Activated naive CD4-positive, alpha-beta T cell treated with anti-CD3 and anti-CD28 coated beads, Interleukin-2, amount 50 U/mL, for 72 hours (primary cell): ENCODE measurements at regions not wholly inside any gene's neighbourhood (a gene's known extent, or its start where the extent isn't known, plus 50 kb on each side); places are given as distances from the start of the nearest gene placed in this dataset.
A peak's percentile ranks its signal among the peaks of the same experiment; 100 is the strongest.

Experiments
- ATAC-seq, 2 donors: fragments of 150-1000 bp; cut with Tn5 transposase; 2 replicates each; pipeline ENCODE4 v1.10.0; 2021; ENCODE audit warnings: mild to moderate bottlenecking in 2 of 2, moderate library complexity in 2 of 2
- DNase-seq, 2 donors: peaks; one replicate each; pipeline ENCODE4 v3.0.0; 2021 to 2022; ENCODE audit warnings: low spot score in 2 of 2
- H3K27ac Mint-ChIP-seq, 2 donors: one replicate each; pipeline ENCODE4 v1.8.0; 2022; ENCODE audit warnings: mild to moderate bottlenecking in 2 of 2, mixed read lengths in 2 of 2
- H3K36me3 Mint-ChIP-seq, 2 donors: one replicate each; pipeline ENCODE4 v1.8.0; 2022; ENCODE audit warnings: mixed read lengths in 2 of 2
- H3K9me3 Mint-ChIP-seq, 2 donors: one replicate each; pipeline ENCODE4 v1.8.0; 2022; ENCODE audit warnings: mixed read lengths in 2 of 2

DNA sequence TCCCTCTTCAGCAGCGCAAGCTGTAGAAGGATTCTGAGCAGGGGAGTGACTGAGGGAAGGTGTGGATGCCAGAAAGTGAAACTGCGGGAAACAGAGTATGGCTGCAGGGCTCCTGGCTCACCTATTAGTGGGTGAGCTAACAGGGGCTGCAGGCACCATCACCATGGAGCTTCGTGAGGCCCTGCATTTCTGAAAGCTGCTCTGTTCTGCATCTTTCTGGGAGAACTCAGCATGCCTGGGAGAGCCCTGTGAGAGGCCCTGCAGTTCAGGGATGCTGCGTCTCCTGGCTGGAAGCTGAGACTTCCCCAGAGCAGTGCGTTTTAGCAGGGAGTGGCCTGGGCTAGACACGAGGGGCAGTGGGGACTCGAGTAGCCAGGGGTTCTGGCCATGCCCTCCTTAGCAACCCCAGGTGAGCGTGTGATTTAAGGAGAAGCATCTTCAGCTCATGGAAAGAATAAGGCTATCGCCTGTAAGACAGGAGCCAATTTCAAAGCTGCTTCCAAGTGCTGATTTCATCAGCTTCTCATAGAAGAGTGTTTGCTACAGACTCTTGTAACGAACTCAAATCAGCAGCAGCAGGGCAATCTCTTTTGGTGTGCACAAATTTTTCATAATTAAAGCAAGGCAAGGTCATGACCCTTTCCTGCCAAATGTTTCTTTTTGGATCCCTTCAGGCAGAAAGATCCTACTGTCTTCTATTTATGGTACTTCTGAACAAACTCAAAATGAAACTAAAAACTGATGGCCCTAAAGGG, 293.6 kb upstream of the ZNF32 start:
- no peaks in the 10 kb centered on the region for H3K36me3 Mint-ChIP-seq
- H3K27ac Mint-ChIP-seq: no peak overlapping the region
- peaks cover 0 to 3% of the 10 kb centered on the region in 2 donors for H3K9me3 Mint-ChIP-seq
- DNase-seq (no peak), ATAC-seq (no peak)

- ATAC-seq (no peak), DNase-seq (no peak)
- H3K9me3 Mint-ChIP-seq: peaks cover 0 to 3% of the 10 kb centered on the region in 2 donors
- H3K27ac Mint-ChIP-seq: no peak overlapping the region
- H3K36me3 Mint-ChIP-seq: no peaks in the 10 kb centered on the region
These were observed 292.5 kb upstream of the ZNF32 start for GRCh38 chr10:43940898-43941837.

DNA sequence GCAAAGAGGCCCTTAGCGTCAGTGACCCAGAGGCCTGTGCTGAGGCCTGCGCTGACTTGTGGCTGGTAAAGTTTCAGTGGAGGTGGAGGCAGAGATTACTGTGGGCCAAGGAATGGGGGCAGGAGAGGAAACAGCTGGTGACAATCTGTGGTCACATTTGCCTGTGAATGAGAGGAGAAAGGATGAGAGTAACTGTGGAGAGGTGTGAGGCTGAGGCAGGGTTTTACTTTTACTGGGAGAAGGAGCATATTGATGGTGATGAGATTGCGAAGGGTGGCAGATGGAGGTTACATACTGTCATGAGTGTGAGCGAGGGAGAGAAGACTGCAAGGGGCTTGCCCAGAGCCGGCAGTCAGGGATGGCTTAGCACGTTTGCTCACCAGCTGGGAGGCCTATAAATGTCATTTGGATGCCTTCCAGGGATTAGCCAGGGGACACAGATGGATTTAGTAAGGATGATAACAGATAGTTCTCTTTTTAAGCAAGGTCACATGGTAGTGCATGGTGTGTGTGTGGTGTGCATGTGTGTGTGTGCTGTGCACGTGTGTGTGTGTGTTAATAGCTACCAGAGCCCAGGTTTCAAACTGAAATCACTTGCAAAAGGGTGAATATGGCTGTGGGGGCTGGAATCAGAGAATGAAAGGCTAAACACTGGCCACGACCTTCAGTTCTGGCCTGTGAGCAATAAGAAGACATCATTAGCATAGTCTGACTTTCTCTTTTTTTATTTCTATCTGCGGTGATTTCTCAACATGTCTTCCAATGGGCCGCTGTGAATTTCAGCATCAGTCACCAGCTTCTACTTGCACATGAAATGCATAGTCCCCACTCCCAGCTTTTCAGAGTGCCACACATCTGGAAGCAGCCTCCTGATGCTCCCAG, 291.5 kb upstream of the ZNF32 start:
- Mint-ChIP-seq H3K36me3 (no peaks in the 10 kb centered on the region), H3K27ac (no peak overlapping the region), H3K9me3 (peaks cover 0 to 3% of the 10 kb centered on the region in 2 donors)
- no peak for ATAC-seq
- no peak for DNase-seq

DNA sequence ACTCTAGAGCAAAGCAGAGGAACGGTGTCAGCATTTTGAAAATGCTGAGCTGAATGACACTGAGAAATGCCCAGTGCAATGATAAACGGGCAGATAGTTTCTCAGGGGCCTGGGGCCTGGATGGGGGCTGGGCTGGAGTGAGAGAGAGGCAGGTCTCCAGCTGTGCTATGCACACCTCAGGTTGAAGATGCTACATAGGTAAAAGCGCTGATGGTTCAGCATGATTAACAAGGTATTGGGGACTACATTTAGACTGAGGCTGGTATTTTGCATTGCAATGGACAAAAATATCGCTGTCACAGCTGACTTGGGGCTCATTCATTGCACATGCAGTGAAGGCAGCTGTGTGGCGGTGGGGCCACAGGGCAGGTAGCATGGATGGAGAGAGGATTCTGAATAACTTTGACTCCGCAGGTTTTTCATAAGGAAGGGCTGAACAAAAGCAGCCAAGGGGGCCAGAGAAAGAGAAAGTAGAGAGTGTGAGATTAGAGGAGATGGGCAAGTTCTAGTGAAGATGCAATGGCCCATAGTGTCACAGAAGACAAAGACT, 290.8 kb upstream of the ZNF32 start:
- Mint-ChIP-seq H3K36me3 (no peaks in the 10 kb centered on the region), H3K9me3 (peaks cover 0 to 3% of the 10 kb centered on the region in 2 donors), H3K27ac (no peak overlapping the region)
- no peak for ATAC-seq
- no peak for DNase-seq

DNA sequence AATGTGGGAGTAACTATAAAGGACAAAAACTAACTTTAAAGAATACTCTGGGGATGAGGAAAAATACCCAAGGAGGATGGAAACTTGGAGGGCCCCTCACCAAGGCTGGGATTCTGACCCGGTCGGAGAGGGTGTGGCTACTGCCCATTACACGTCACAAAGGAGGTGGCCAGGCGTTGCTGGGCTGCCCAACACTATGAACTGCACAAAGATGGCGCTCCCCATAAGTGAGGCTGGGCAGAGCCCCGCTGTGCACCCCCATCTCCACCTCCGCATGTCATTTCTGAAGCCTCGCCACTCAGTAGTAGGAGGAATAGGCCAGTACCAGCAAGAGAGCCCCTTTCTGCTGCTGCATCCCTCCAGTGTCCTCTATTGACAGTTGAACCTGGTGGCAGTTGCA, 290.1 kb upstream of the ZNF32 start:
- no peak overlapping the region for H3K27ac Mint-ChIP-seq
- peaks cover 0 to 3% of the 10 kb centered on the region in 2 donors for H3K9me3 Mint-ChIP-seq
- no peak for ATAC-seq
- H3K36me3 Mint-ChIP-seq: no peaks in the 10 kb centered on the region
- no peak for DNase-seq

- Mint-ChIP-seq H3K36me3 (no peaks in the 10 kb centered on the region), H3K27ac (no peak overlapping the region), H3K9me3 (peaks cover 0 to 3% of the 10 kb centered on the region in 2 donors)
- ATAC-seq (no peak), DNase-seq (no peak)
These were observed 282.7 kb upstream of the ZNF32 start for GRCh38 chr10:43931308-43931930.

DNA sequence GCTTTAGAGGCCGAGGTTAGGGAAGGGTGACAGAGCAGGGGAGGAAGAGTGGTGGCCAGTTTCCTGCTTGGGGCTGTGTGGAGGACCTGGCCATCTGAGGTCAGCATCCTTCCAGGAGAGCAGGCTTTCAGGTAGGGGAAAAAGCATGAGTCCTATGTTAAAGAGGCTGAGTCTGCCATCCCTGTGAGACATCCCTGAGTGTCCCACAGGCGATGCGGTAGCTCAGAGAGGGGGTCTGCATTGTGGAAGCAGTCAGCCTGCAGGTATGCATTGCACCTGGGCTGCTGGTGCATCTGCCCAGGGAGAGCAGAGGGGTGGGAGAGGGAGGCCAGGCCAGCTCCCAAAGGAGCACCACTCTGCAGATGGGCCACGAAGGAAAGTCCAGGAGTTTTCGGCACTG, 282.1 kb upstream of the ZNF32 start:
- no peak overlapping the region for H3K27ac Mint-ChIP-seq
- H3K36me3 Mint-ChIP-seq: no peaks in the 10 kb centered on the region
- ATAC-seq: no peak
- no peak for DNase-seq
- H3K9me3 Mint-ChIP-seq: peaks cover 0 to 3% of the 10 kb centered on the region in 2 donors

- Mint-ChIP-seq H3K27ac (peak overlapping the region in 1 of 2 donors; percentile 39), H3K36me3 (no peaks in the 10 kb centered on the region), H3K9me3 (peaks cover 0 to 3% of the 10 kb centered on the region in 2 donors)
- DNase-seq: no peak
- no peak for ATAC-seq
These were observed 281.6 kb upstream of the ZNF32 start for GRCh38 chr10:43930243-43930642.

DNA sequence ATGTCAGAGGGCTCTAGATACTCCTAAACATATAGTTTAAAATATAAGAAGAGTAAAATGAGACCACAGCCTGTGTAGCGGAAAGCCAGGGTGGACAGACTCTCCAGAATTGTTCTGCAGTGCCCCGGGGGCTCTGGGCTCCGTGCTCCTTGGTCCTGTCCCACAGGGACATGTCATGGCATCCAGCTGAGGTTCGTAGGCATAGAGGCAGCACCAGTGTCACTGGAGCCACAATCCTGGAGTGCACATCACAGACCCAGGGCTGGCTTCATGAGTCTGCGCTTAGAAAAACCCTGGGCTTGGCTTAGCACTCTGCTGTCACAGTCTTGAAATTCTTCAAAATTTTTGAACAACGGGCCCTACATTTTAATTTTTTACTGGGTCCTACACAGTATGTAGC, 280.4 kb upstream of the ZNF32 start:
- H3K27ac Mint-ChIP-seq: no peak overlapping the region
- ATAC-seq: no peak
- no peaks in the 10 kb centered on the region for H3K36me3 Mint-ChIP-seq
- H3K9me3 Mint-ChIP-seq: peaks cover 0 to 3% of the 10 kb centered on the region in 2 donors
- no peak for DNase-seq

DNA sequence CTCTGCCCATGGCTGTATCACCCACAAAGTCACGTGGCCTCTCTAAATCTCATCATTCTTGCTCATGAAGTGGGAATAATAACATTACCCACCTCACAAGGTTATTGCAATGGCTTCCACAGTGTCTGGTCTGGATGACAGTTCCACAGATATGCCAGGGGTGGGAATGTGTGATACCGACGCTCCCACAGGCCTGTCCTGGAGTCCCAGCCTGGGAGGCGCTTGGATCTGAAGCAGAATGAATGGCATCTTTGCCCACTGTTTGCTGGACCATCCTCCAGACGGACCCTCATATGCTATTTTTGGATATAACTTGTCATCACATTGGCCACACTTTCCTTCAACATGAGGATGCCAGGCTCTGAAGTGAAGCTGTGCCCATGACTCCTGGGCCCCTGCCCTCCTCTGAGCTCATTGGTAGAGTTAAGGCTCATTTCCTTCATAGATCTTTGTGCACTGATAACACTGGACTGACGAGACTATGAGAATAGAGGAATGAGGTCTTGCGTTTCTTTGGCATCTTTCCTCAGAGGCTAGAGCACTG, 279.8 kb upstream of the ZNF32 start:
- Mint-ChIP-seq H3K27ac (no peak overlapping the region), H3K9me3 (peaks cover 0 to 3% of the 10 kb centered on the region in 2 donors), H3K36me3 (no peaks in the 10 kb centered on the region)
- ATAC-seq (no peak), DNase-seq (no peak)

DNA sequence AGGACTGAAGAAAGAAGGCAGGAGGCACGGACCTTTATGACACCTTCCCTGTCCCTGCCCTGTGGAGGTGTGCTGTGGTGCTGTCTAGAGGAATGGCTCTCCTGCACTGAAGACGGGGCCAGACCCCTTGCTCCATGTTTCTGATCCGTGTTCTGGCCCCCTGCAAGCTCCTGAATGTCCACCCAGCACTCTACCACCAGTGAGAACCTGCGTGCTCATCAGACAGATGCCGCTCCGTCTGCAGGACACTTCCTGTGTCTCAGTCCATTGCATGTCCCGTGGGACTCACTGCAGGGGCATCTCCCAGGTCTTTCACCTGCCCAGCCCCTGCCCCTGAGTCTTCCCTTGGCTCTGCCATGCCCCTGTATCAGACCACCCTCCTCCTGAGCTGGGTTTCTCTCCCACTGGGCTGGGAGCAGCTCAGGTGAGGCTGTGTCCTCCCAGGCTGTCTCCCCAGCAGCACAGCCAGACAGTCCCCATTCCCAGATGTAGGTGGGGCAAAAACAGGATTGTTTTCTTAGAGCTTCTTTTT, 278.3 kb upstream of the ZNF32 start:
- DNase-seq: no peak
- Mint-ChIP-seq H3K9me3 (peaks cover 0 to 2% of the 10 kb centered on the region in 2 donors), H3K36me3 (no peaks in the 10 kb centered on the region), H3K27ac (no peak overlapping the region)
- ATAC-seq: no peak

- Mint-ChIP-seq H3K27ac (no peak overlapping the region), H3K9me3 (no peaks in the 10 kb centered on the region), H3K36me3 (no peaks in the 10 kb centered on the region)
- no peak for ATAC-seq
- no peak for DNase-seq
These were observed 277.7 kb upstream of the ZNF32 start for GRCh38 chr10:43926371-43926770.

DNA sequence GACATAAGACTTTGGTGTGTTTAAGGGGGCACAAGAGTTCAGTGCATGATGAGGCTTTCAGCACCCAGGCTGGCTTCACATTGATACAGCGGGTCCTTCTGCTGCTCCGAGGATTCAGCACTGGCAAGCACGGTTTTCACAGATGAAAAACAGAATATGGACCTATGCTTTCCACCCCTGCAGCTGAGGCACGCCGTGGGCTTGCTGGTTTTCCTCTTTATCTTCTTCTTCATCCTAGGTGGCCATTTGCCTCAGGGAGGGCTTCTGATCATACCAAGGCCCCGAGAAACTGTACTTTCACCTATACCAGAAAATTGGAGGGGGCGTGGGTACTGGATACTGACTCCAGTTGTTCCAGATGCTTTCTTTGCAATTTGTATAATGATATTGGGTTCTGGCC, 277.1 kb upstream of the ZNF32 start:
- Mint-ChIP-seq H3K36me3 (no peaks in the 10 kb centered on the region), H3K27ac (no peak overlapping the region), H3K9me3 (no peaks in the 10 kb centered on the region)
- ATAC-seq: no peak
- DNase-seq: no peak

- H3K27ac Mint-ChIP-seq: no peak overlapping the region
- H3K36me3 Mint-ChIP-seq: no peaks in the 10 kb centered on the region
- H3K9me3 Mint-ChIP-seq: peaks cover 0 to 6% of the 10 kb centered on the region in 2 donors
- ATAC-seq (no peak), DNase-seq (no peak)
These were observed 274.6 kb upstream of the ZNF32 start for GRCh38 chr10:43923328-43923727.

- H3K9me3 Mint-ChIP-seq: peaks cover 0 to 6% of the 10 kb centered on the region in 2 donors
- no peak overlapping the region for H3K27ac Mint-ChIP-seq
- ATAC-seq: no peak
- no peak for DNase-seq
- H3K36me3 Mint-ChIP-seq: no peaks in the 10 kb centered on the region
These were observed 273.9 kb upstream of the ZNF32 start for GRCh38 chr10:43922335-43923280.
